HFFc6 (cell line): ENCODE measurements at regions not wholly inside any gene's neighbourhood (a gene's known extent, or its start where the extent isn't known, plus 50 kb on each side); places are given as distances from the start of the nearest gene placed in this dataset.

ENCODE experiments used
- DNase-seq: peaks from one replicate; pipeline ENCODE4 v3.0.0-alpha.2; 2018
- H3K27ac Mint-ChIP-seq: 2 replicates; pipeline ENCODE4 v1.8.0; 2020; ENCODE audit warnings: mild to moderate bottlenecking, mixed read lengths
- H3K27me3 Mint-ChIP-seq: 2 replicates; pipeline ENCODE4 v1.8.0; 2021; ENCODE audit warnings: mild to moderate bottlenecking, moderate library complexity, mixed read lengths; ENCODE audit not compliant: insufficient read depth
- H3K36me3 Mint-ChIP-seq: 2 replicates; pipeline ENCODE4 v1.8.0; 2021; ENCODE audit warnings: low read depth, mixed read lengths
- H3K4me1 Mint-ChIP-seq: 2 replicates; pipeline ENCODE4 v1.8.0; 2020; ENCODE audit warnings: low read depth, mixed read lengths
- H3K4me3 Mint-ChIP-seq: 2 replicates; pipeline ENCODE4 v1.8.0; 2020; ENCODE audit warnings: mild to moderate bottlenecking, moderate library complexity, mixed read lengths
- H3K9me3 Mint-ChIP-seq: 2 replicates; pipeline ENCODE4 v1.8.0; 2020; ENCODE audit warnings: mild to moderate bottlenecking, mixed read lengths
- CTCF ChIP-seq: fragments of 200-600 bp; sonication (generic); IDR thresholded peaks from 2 replicates; pipeline ENCODE4 v1.5.0; 2021; ENCODE audit warnings: antibody characterized with exemption, mild to moderate bottlenecking

- Mint-ChIP-seq H3K27ac (no peak overlapping the region), H3K4me3 (no peak overlapping the region), H3K4me1 (peaks cover 5% of the 10 kb centered on the region; the same call in 1 of the 2 replicates), H3K36me3 (no peaks in the 10 kb centered on the region), H3K9me3 (no peaks in the 10 kb centered on the region), H3K27me3 (peaks cover 58% of the 10 kb centered on the region)
- DNase-seq = no peak
- TF ChIP-seq CTCF = no peak
Measured at GRCh38 chr1:38213646-38214434, 167.2 kb upstream of the POU3F1 start.

GRCh38 chr1:38210895-38211177, 164.2 kb upstream of the POU3F1 start:
- no peak overlapping the region for H3K27ac Mint-ChIP-seq
- DNase-seq = no peak
- H3K36me3 Mint-ChIP-seq = no peaks in the 10 kb centered on the region
- peaks cover 49% of the 10 kb centered on the region for H3K27me3 Mint-ChIP-seq
- no peaks in the 10 kb centered on the region for H3K9me3 Mint-ChIP-seq
- no peaks in the 10 kb centered on the region for H3K4me1 Mint-ChIP-seq
- H3K4me3 Mint-ChIP-seq = no peak overlapping the region
- no peak for TF ChIP-seq CTCF

GRCh38 chr1:38210021-38210894, 163.7 kb upstream of the POU3F1 start:
- no peaks in the 10 kb centered on the region for H3K9me3 Mint-ChIP-seq
- no peak overlapping the region for H3K4me3 Mint-ChIP-seq
- H3K36me3 Mint-ChIP-seq = no peaks in the 10 kb centered on the region
- DNase-seq = no peak
- no peak overlapping the region for H3K27ac Mint-ChIP-seq
- H3K27me3 Mint-ChIP-seq = peaks cover 44% of the 10 kb centered on the region
- no peaks in the 10 kb centered on the region for H3K4me1 Mint-ChIP-seq
- no peak for TF ChIP-seq CTCF

- Mint-ChIP-seq H3K9me3 (no peaks in the 10 kb centered on the region), H3K4me1 (no peaks in the 10 kb centered on the region), H3K27me3 (peaks cover 36% of the 10 kb centered on the region), H3K27ac (no peak overlapping the region), H3K4me3 (no peak overlapping the region), H3K36me3 (no peaks in the 10 kb centered on the region)
- TF ChIP-seq CTCF = no peak
- no peak for DNase-seq
Measured at GRCh38 chr1:38208716-38209632, 162.4 kb upstream of the POU3F1 start.

GRCh38 chr1:38207906-38208305, 161.3 kb upstream of the POU3F1 start:
- Mint-ChIP-seq H3K27ac (no peak overlapping the region), H3K27me3 (peaks cover 27% of the 10 kb centered on the region), H3K9me3 (no peaks in the 10 kb centered on the region), H3K4me3 (no peak overlapping the region), H3K4me1 (no peaks in the 10 kb centered on the region), H3K36me3 (no peaks in the 10 kb centered on the region)
- no peak for TF ChIP-seq CTCF
- no peak for DNase-seq
